ENCODE measurements at regions not wholly inside any gene's neighbourhood (a gene's known extent, or its start where the extent isn't known, plus 50 kb on each side); places are given as distances from the start of the nearest gene placed in this dataset.

- no peak for TF ChIP-seq CTCF (IDR thresholded peaks at IDR 0.05)
- no peak for TF ChIP-seq POLR2A (IDR thresholded peaks at IDR 0.05)
- TF ChIP-seq POLR2AphosphoS5 (IDR thresholded peaks at IDR 0.05) = no peak
Measured at GRCh38 chrX:97863261-97863660, 979.6 kb downstream of the RPA4 start.
